Neural progenitor cell (in vitro differentiated cells): ENCODE measurements at regions not wholly inside any gene's neighbourhood (a gene's known extent, or its start where the extent isn't known, plus 50 kb on each side); places are given as distances from the start of the nearest gene placed in this dataset. TPM values are rescaled to one million over a fixed set of nuclear protein-coding genes. Genes with fewer than 3 reads are reported as not detected.

Experiments
- small RNA-seq: library from RNA; depleted of rRNA; stranded (forward); fragments of <200 nt; gene quantifications from one replicate; pipeline ENCODE3, GENCODE V24; 2015

Small RNAs in the stretch of these regions (small RNA-seq; reads per million reads assigned to genes)
- gene RF00026 (not detected), gene RNU6-578P (not detected)
